H1 (cell line): ENCODE measurements at regions not wholly inside any gene's neighbourhood (a gene's known extent, or its start where the extent isn't known, plus 50 kb on each side); places are given as distances from the start of the nearest gene placed in this dataset.

Experiments
- CTCF ChIA-PET: fragments of 300-600 bp; sonication (Branson Sonifier 250); formaldehyde crosslinking; loops from one replicate; lab custom pipeline; 2021; ENCODE audit not compliant: partially characterized antibody; lab: Charles Lee
- POLR2A ChIA-PET: fragments of 300-600 bp; sonication (Branson Sonifier 250); formaldehyde crosslinking; loops from one replicate; lab custom pipeline; 2021; ENCODE audit warnings: inconsistent platforms; ENCODE audit not compliant: partially characterized antibody; lab: Charles Lee
- DNase-seq, 2 experiments: peaks; one replicate each; pipeline versions ENCODE4 v3.0.0 to v3.0.0-alpha.2; 2010 to 2022; ENCODE audit warnings: low spot score in 2 of 2, low read depth in 1 of 2, mixed read lengths in 1 of 2
- FAIRE-seq: peaks from 2 replicates; lab custom pipeline; 2011; peaks lifted over from hg19 to GRCh38; lab: Jason Lieb, UNC
- H2AFZ ChIP-seq: 2 replicates; pipeline ENCODE4 v1.8.1; 2012; ENCODE audit warnings: low read length, inconsistent platforms
- H2AK5ac ChIP-seq: 2 replicates; pipeline ENCODE4 v1.6.1; 2013; ENCODE audit warnings: low read depth, low read length
- H2BK120ac ChIP-seq: replicated peaks from 2 replicates; pipeline ENCODE3; 2013; ENCODE audit warnings: low read depth, low read length, inconsistent platforms
- H2BK12ac ChIP-seq: 2 replicates; pipeline ENCODE4 v1.6.1; 2013; ENCODE audit warnings: low read depth, low read length
- H2BK15ac ChIP-seq: 2 replicates; pipeline ENCODE4 v1.6.1; 2013; ENCODE audit warnings: low read length
- H2BK20ac ChIP-seq: 2 replicates; pipeline ENCODE4 v1.6.1; 2013; ENCODE audit warnings: low read length
- H2BK5ac ChIP-seq: 2 replicates; pipeline ENCODE4 v1.6.1; 2013; ENCODE audit warnings: low read depth, low read length
- H3K14ac ChIP-seq: 2 replicates; pipeline ENCODE4 v1.6.1; 2013; ENCODE audit warnings: inconsistent platforms; ENCODE audit not compliant: insufficient read length
- H3K18ac ChIP-seq: 2 replicates; pipeline ENCODE4 v1.6.1; 2013; ENCODE audit warnings: low read length; ENCODE audit errors: extremely low read depth
- H3K23ac ChIP-seq: 2 replicates; pipeline ENCODE4 v1.6.1; 2013; ENCODE audit warnings: inconsistent platforms; ENCODE audit not compliant: insufficient read length
- H3K23me2 ChIP-seq: 2 replicates; pipeline ENCODE4 v1.6.1; 2013; ENCODE audit warnings: low read depth, low read length
- H3K27ac ChIP-seq: 2 replicates; pipeline ENCODE4 v1.6.1; 2011; ENCODE audit warnings: low read depth, low read length, inconsistent platforms
- H3K27me3 ChIP-seq, 4 experiments: replicated peaks in 1 of 4; 1 replicate in 1 of 4; 2 replicates in 3 of 4; pipeline versions ENCODE4 v1.6.1 to v1.8.1; 2011 to 2013; ENCODE audit warnings: low read length in 3 of 4, mild to moderate bottlenecking in 3 of 4, inconsistent platforms in 2 of 4, mixed read lengths in 2 of 4, moderate library complexity in 1 of 4; ENCODE audit not compliant: control insufficient read depth in 3 of 4, insufficient read depth in 3 of 4; ENCODE audit errors: extremely low read depth in 1 of 4
- H3K36me3 ChIP-seq, 4 experiments: 2 replicates each; pipeline versions ENCODE4 v1.6.1 to v1.8.1; 2011 to 2013; ENCODE audit warnings: mild to moderate bottlenecking in 4 of 4, low read length in 3 of 4, moderate library complexity in 2 of 4, control low read depth in 1 of 4, inconsistent platforms in 1 of 4; ENCODE audit not compliant: insufficient read depth in 4 of 4, control insufficient read depth in 2 of 4
- H3K4ac ChIP-seq: replicated peaks from 2 replicates; pipeline ENCODE3; 2013; ENCODE audit warnings: low read length, low read depth, mixed read lengths, inconsistent platforms; ENCODE audit not compliant: insufficient read length
- H3K4me1 ChIP-seq, 4 experiments: replicated peaks in 1 of 4; 1 replicate in 1 of 4; 2 replicates in 3 of 4; pipeline versions ENCODE4 v1.6.1 to v1.8.1; 2011 to 2013; ENCODE audit warnings: low read length in 3 of 4, inconsistent platforms in 2 of 4, mixed read lengths in 1 of 4; ENCODE audit not compliant: insufficient read depth in 4 of 4, control insufficient read depth in 3 of 4
- H3K4me2 ChIP-seq, 2 experiments: 2 replicates each; pipeline versions ENCODE4 v1.6.1 to v1.8.1; 2011 to 2013; ENCODE audit warnings: low read depth in 2 of 2, low read length in 2 of 2, control low read depth in 1 of 2, inconsistent platforms in 1 of 2, mild to moderate bottlenecking in 1 of 2; ENCODE audit not compliant: insufficient read depth in 1 of 2
- H3K4me3 ChIP-seq, 4 experiments: fragments of 200-600, 300-600 bp in 1 of 4; sonication (generic), shearing (Covaris generic), sonication (Bioruptor Twin) in 1 of 4; 2 replicates each; pipeline versions ENCODE4 v1.5.1 to v1.8.1; 2011 to 2016; ENCODE audit warnings: low read length in 4 of 4, low read depth in 3 of 4, control low read depth in 2 of 4, inconsistent platforms in 2 of 4, mild to moderate bottlenecking in 2 of 4, mixed read lengths in 1 of 4, moderate library complexity in 1 of 4; ENCODE audit not compliant: insufficient read depth in 2 of 4; ENCODE audit errors: extremely low read depth in 1 of 4
- H3K56ac ChIP-seq: replicated peaks from 2 replicates; pipeline ENCODE3; 2013; ENCODE audit warnings: low read depth, mild to moderate bottlenecking, mixed read lengths, low read length, inconsistent platforms; ENCODE audit not compliant: insufficient read length
- H3K79me1 ChIP-seq: 2 replicates; pipeline ENCODE4 v1.6.1; 2013; ENCODE audit warnings: low read depth, low read length, control low read depth
- H3K79me2 ChIP-seq, 2 experiments: 2 replicates each; pipeline versions ENCODE4 v1.6.1 to v1.8.1; 2012 to 2013; ENCODE audit warnings: low read length in 2 of 2, mild to moderate bottlenecking in 2 of 2, inconsistent platforms in 1 of 2; ENCODE audit not compliant: insufficient read depth in 2 of 2, control insufficient read depth in 1 of 2
- H3K9ac ChIP-seq, 4 experiments: replicated peaks in 1 of 4; 1 replicate in 1 of 4; 2 replicates in 3 of 4; pipeline versions ENCODE4 v1.6.1 to v1.8.1; 2011 to 2013; ENCODE audit warnings: low read depth in 3 of 4, low read length in 3 of 4, control low read depth in 2 of 4, mild to moderate bottlenecking in 2 of 4, moderate library complexity in 2 of 4, inconsistent platforms in 1 of 4; ENCODE audit errors: extremely low read depth in 1 of 4
- H3K9me3 ChIP-seq, 2 experiments: 2 replicates each; pipeline versions ENCODE4 v1.6.1 to v1.8.1; 2012 to 2013; ENCODE audit warnings: mild to moderate bottlenecking in 2 of 2, moderate library complexity in 2 of 2, control low read depth in 1 of 2, inconsistent platforms in 1 of 2, low read depth in 1 of 2, low read length in 1 of 2, mixed read lengths in 1 of 2; ENCODE audit not compliant: insufficient read depth in 2 of 2
- H4K20me1 ChIP-seq, 2 experiments: replicated peaks in 1 of 2; 2 replicates each; pipeline versions ENCODE3 to v1.8.1; 2011 to 2013; ENCODE audit warnings: inconsistent platforms in 2 of 2, low read length in 2 of 2, mild to moderate bottlenecking in 1 of 2; ENCODE audit not compliant: insufficient read depth in 2 of 2, control insufficient read depth in 1 of 2
- H4K5ac ChIP-seq: 2 replicates; pipeline ENCODE4 v1.6.1; 2013; ENCODE audit warnings: low read length, low read depth, mixed read lengths, inconsistent platforms; ENCODE audit not compliant: insufficient read length
- H4K8ac ChIP-seq: 2 replicates; pipeline ENCODE4 v1.8.0; 2013; ENCODE audit warnings: mild to moderate bottlenecking, moderate library complexity, low read length, inconsistent platforms; ENCODE audit not compliant: insufficient read depth; ENCODE audit errors: extremely low read depth
- H4K91ac ChIP-seq: replicated peaks from 2 replicates; pipeline ENCODE3; 2013; ENCODE audit warnings: low read length, mixed read lengths, inconsistent platforms; ENCODE audit not compliant: insufficient read length
- HDAC6 ChIP-seq: IDR thresholded peaks from one replicate; pipeline ENCODE4 v1.7.1; 2012; ENCODE audit warnings: low read depth, mild to moderate bottlenecking, inconsistent platforms, low read length, moderate library complexity
- KDM5A ChIP-seq: fragments of 200-600 bp; IDR thresholded peaks from 2 replicates; pipeline ENCODE4 v1.7.1; 2012; ENCODE audit warnings: mild to moderate bottlenecking, low read length, inconsistent platforms, mixed read lengths
- MAFK ChIP-seq: IDR thresholded peaks from 2 replicates; pipeline ENCODE4 v1.6.1; 2012; ENCODE audit warnings: low read depth, mild to moderate bottlenecking, improper control_type of control experiment, low read length
- NRF1 ChIP-seq: IDR thresholded peaks from 2 replicates; pipeline ENCODE4 v1.6.1; 2011; ENCODE audit warnings: mild to moderate bottlenecking, low read depth, low read length, improper control_type of control experiment
- POLR2A ChIP-seq, 2 experiments: IDR thresholded peaks; 1 replicate in 1 of 2; 2 replicates in 1 of 2; pipeline ENCODE4 v1.6.1; 2011; ENCODE audit warnings: low read depth in 2 of 2, low read length in 2 of 2, mild to moderate bottlenecking in 2 of 2; ENCODE audit errors: control extremely low read depth in 1 of 2
- RAD21 ChIP-seq, 2 experiments: IDR thresholded peaks in 1 of 2; conservative IDR thresholded peaks in 1 of 2; 2 replicates each; pipeline ENCODE4 v1.6.1; 2011; ENCODE audit warnings: low read depth in 2 of 2, low read length in 2 of 2, improper control_type of control experiment in 1 of 2, inconsistent platforms in 1 of 2, mild to moderate bottlenecking in 1 of 2, moderate library complexity in 1 of 2
- SIRT6 ChIP-seq: IDR thresholded peaks from one replicate; pipeline ENCODE4 v1.7.1; 2012; ENCODE audit warnings: low read length, inconsistent platforms
- SRF ChIP-seq: IDR thresholded peaks from 2 replicates; pipeline ENCODE4 v1.6.1; 2011; ENCODE audit warnings: mild to moderate bottlenecking, low read depth, low read length, moderate library complexity
- SUZ12 ChIP-seq: fragments of 200-600 bp; sonication (generic); IDR thresholded peaks from 2 replicates; pipeline ENCODE4 v1.6.1; 2012; ENCODE audit warnings: mild to moderate bottlenecking, inconsistent platforms, low read length, moderate library complexity, mixed read lengths
- TAF1 ChIP-seq: IDR thresholded peaks from 2 replicates; pipeline ENCODE4 v1.6.1; 2011; ENCODE audit warnings: mild to moderate bottlenecking, low read depth, low read length
- TBP ChIP-seq: IDR thresholded peaks from 2 replicates; pipeline ENCODE4 v1.6.1; 2011; ENCODE audit warnings: low read depth, low read length, improper control_type of control experiment
- YY1 ChIP-seq: IDR thresholded peaks from 2 replicates; pipeline ENCODE4 v1.6.1; 2011; ENCODE audit warnings: low read depth, mild to moderate bottlenecking, low read length
- ZNF274 ChIP-seq: IDR thresholded peaks from 2 replicates; pipeline ENCODE4 v1.7.0; 2012; ENCODE audit warnings: low read length, borderline replicate concordance; ENCODE audit errors: extremely low read depth
- TF ChIP-seq, protein P1 (sequence below), 3 experiments: IDR thresholded peaks; 1 replicate in 2 of 3; 2 replicates in 1 of 3; pipeline versions ENCODE4 v1.5.1 to v1.6.1; 2011; ENCODE audit warnings: low read length in 3 of 3, mild to moderate bottlenecking in 3 of 3, inconsistent platforms in 2 of 3, low read depth in 1 of 3, moderate library complexity in 1 of 3; ENCODE audit not compliant: insufficient read depth in 1 of 3; ENCODE audit errors: control extremely low read depth in 1 of 3

GRCh38 chr4:145285928-145286327 lies 105.5 kb upstream of the OTUD4 start:
- Histone ChIP-seq H3K18ac (no peak overlapping the region), H3K36me3 (no peaks in the 10 kb centered on the region), H4K8ac (no peak overlapping the region), H2AFZ (no peak overlapping the region), H3K9ac (no peak overlapping the region), H3K4me1 (no peaks in the 10 kb centered on the region), H2BK20ac (no peak overlapping the region), H3K9me3 (no peaks in the 10 kb centered on the region), H3K27ac (no peak overlapping the region), H2AK5ac (no peak overlapping the region), H4K5ac (no peak overlapping the region), H2BK5ac (no peak overlapping the region)
- ChIA-PET CTCF (no interaction called here), POLR2A (no interaction called here)
- no peak for FAIRE-seq
- TF ChIP-seq SUZ12 (no peak), MAFK (no peak), YY1 (no peak), RAD21 (IDR thresholded peaks at IDR 0.05 in 1 of 2, conservative IDR thresholded peaks at IDR 0.05 in 1 of 2; ENCODE audit: low read depth in 2 of 2, low read length in 2 of 2) (no peak), SRF (no peak), NRF1 (no peak), SIRT6 (no peak), ZNF274 (no peak), POLR2A (IDR thresholded peaks at IDR 0.05; ENCODE audit: control extremely low read depth in 1 of 2, low read depth in 2 of 2, low read length in 2 of 2) (no peak), TBP (no peak), HDAC6 (no peak), KDM5A (no peak), TAF1 (no peak)
- TF ChIP-seq, protein P1, sequence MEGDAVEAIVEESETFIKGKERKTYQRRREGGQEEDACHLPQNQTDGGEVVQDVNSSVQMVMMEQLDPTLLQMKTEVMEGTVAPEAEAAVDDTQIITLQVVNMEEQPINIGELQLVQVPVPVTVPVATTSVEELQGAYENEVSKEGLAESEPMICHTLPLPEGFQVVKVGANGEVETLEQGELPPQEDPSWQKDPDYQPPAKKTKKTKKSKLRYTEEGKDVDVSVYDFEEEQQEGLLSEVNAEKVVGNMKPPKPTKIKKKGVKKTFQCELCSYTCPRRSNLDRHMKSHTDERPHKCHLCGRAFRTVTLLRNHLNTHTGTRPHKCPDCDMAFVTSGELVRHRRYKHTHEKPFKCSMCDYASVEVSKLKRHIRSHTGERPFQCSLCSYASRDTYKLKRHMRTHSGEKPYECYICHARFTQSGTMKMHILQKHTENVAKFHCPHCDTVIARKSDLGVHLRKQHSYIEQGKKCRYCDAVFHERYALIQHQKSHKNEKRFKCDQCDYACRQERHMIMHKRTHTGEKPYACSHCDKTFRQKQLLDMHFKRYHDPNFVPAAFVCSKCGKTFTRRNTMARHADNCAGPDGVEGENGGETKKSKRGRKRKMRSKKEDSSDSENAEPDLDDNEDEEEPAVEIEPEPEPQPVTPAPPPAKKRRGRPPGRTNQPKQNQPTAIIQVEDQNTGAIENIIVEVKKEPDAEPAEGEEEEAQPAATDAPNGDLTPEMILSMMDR (IDR thresholded peaks at IDR 0.05; ENCODE audit: control extremely low read depth in 1 of 3, insufficient read depth in 1 of 3, low read depth in 1 of 3, low read length in 3 of 3): no peak
- TF ChIP-seq, all 59 proteins: peak for 0
- H3K23ac ChIP-seq: no peak overlapping the region
- H3K23me2 ChIP-seq: no peaks in the 10 kb centered on the region
- no peak overlapping the region for H3K56ac ChIP-seq
- H2BK15ac ChIP-seq: no peak overlapping the region
- no peak overlapping the region for H3K4ac ChIP-seq
- no peak for DNase-seq
- H4K91ac ChIP-seq: no peak overlapping the region
- no peak overlapping the region for H3K14ac ChIP-seq
- H3K79me1 ChIP-seq: no peaks in the 10 kb centered on the region
- no peaks in the 10 kb centered on the region for H3K79me2 ChIP-seq
- H4K20me1 ChIP-seq: no peaks in the 10 kb centered on the region
- no peaks in the 10 kb centered on the region for H3K27me3 ChIP-seq
- H3K4me2 ChIP-seq: no peak overlapping the region
- no peak overlapping the region for H2BK12ac ChIP-seq
- no peak overlapping the region for H2BK120ac ChIP-seq
- H3K4me3 ChIP-seq: no peak overlapping the region
